ENCODE measurements at regions not wholly inside any gene's neighbourhood (a gene's known extent, or its start where the extent isn't known, plus 50 kb on each side); places are given as distances from the start of the nearest gene placed in this dataset.
"Not testable (repeated sequence)": the region's sequence is repeated elsewhere in the genome, so short reads cannot be mapped to it uniquely, and the experiment has no call there.

DNA sequence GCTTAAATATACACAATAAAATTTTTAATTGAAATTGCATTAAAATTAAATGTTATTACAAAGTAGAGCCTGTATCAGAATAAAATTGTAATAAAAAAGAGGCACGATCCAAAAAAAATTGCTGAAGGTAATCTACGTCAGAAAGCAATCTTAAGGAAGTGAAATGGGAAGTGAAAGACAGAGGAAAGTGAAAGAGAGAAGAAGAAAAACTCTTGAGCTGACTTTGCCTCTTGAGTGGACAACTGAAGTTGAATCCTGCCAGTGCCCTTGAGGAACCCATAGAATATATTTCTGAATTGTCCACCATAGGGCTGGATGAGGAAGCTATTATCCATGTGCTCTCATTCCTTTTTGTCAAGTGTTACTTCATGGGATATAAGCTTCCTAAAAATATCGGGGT is 285.1 kb upstream of the STAC start:
- DNase-seq, result no peak

DNA sequence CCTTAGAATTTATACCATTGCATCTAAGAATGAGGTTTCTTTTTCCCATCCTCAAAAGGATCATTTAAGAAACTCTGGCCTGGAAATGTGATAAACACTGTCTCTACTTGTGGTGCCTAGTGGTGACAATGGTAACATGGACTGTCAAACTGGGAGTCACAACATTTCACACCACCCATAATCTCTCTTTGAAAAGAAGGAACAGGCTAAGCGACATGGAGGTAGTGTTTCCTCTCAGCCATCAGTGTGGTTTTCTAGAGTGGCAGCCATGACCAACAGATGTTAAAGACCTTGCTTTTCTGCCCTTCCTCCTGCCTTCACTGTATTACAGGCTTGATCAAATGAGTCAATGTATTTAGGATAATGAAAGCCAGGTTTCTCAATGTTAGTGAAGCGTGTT is 283.1 kb upstream of the STAC start:
- DNase-seq, result no peak

DNA sequence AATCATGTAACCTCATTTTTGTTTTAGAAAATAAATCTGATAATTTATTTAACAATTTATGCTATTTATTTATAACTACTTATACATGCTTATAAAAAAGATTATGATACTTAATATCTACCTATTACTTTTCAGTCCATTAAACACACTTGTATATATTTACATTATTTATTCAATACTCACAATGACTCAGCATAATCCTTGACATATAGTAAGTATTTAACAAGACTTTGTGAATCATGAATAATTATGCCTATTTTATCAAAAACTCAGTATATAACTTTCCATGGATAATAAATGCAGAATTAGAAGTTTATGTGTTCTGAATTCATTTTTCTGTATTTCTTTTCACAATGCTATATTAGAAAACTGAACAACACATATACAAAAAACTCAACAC is 266.0 kb upstream of the STAC start:
- no peak for DNase-seq

GRCh38 chr3:36124118-36124796 is 256.0 kb upstream of the STAC start:
- no peak for DNase-seq

DNA sequence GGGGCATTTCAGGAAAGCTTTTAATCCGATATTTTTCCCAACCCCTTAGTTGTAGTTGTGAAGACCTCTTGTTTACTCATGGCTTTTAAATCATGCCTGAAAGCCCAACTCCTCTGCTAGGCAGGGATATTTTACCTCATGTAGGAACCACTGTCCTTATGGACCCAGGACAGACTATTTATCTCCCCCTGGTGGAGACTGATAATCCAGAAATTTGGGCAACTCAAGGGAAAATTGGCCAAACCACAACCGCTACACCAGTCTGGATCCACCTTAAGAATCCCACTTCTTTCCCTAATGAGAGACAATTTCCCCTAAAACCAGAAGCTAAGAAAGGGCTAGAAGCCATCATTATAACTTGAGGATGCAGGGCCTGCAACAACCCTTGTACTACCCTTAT is 248.1 kb upstream of the STAC start:
- no peak for DNase-seq

GRCh38 chr3:36135863-36136262 is 244.4 kb upstream of the STAC start:
- no peak for DNase-seq

DNA sequence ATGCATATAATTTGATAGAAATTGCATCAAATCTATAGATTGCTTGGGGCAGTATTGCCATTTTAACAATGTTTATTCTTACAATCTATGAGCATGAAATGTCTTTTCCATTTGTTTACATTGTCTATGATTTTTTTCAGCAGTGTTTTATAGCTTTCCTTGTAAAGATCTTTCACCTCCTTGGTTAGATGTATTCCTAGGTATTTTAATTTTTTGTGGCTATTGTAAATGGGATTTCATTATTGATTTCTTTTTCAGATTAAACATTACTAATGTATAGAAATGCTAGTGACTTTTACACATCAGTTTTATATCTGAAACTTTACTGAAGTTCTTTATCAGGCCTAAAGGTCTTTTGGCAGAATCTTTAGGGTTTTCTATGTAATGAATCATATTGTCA is 237.6 kb upstream of the STAC start:
- no peak for DNase-seq

DNA sequence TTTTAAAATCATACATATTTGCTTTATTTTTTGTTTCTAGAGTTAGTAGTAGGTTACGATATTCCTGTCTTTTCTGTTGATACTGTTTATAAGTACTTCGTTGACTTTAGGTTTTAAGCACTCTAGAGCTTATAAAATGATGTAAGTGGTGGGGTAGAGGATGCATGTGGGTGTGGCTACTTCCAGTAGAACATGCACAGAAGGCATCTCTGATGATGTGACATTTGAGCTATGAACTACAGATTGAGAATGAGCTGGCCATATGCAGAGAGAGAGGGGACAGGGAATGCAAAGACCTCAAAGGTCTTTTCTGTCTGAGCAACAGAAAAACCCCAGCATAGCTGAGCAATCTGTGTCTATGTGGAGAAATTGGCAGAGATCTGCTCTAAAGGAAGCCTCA is 233.9 kb upstream of the STAC start:
- no peak for DNase-seq

DNA sequence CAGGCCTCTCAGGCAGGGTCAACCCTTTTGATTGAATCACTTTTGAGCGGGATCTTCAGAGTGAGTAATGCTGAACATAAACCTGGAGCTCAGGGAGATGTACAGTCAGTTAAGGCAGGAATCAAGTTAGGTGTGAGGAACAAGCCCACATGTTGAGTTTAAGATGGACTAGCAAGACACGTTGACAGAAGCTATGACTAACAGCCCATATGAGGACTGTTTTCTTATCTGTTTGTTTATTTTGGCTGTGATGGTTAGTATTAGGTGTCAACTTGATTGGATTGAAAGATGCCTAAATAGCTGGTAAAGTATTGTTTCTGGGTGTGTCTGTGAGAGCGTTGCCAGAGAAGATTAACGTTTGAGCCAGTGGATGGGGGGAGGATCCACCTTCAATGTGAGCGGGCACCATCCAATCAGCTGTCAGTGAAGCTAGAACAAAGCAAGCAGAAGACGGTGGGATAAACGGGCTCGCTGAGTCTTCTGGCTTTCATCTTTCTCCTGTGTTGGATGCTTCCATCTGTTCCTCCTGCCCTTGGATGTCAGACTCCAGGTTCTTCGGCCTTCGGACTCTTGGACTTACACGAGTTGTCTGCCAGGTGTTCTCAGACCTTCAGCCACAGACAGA is 232.3 kb upstream of the STAC start:
- no peak for DNase-seq

DNA sequence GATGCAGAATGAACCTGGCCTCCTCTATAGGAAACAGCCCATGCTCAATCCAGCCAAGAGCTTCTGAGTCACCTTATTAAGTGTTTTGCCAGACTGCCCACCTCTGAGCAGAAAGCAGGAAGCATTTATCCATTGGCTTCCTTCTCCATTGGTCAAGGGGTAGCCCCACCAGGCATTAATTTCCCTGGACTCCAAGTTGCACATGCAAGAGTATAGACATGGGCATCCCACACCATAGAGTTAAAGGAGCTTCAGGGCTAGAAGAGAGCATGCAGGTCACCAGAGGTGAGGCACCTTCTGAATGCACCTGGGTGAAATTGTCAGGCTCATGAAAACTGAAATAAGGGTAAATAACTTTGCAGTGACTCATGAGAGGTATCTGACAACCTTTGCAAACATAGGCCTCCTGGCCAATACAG is 230.8 kb upstream of the STAC start:
- DNase-seq, result no peak

GRCh38 chr3:36155515-36155914 is 224.8 kb upstream of the STAC start:
- DNase-seq, result no peak

GRCh38 chr3:36164400-36164799 is 215.9 kb upstream of the STAC start:
- DNase-seq, result no peak

GRCh38 chr3:36165509-36166290 is 214.6 kb upstream of the STAC start:
- DNase-seq, result no peak

- no peak for DNase-seq
These were observed 213.8 kb upstream of the STAC start for GRCh38 chr3:36166477-36166876.

- DNase-seq, result no peak
These were observed 207.6 kb upstream of the STAC start for GRCh38 chr3:36172699-36173098.

GRCh38 chr3:36175113-36175812 is 205.0 kb upstream of the STAC start:
- DNase-seq, result no peak

DNA sequence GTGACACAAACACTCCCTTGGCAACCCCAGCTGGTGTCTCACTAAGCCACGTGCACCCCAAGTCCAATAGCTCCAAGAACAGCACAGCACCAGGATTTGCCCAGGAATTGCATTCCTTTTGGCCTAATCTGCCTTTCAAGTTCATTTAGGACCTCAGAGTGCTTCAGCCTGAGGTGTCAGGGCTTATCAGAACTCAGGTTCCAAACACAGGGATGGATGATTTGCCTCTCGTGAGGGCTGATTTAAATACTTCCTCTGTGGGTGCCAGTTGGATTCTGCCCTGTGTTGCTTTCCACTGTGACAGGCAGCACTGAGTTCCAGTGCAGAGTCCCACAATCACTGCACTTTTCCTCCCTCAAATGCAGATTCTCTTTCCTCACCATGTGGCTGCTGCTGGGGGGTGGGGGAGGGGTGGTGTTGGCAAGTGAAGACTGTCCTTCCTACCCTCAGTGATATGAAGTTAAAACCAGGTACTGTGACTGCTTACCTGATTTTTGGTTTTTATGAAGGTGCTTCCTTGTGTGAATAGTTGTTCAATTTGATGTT is 204.3 kb upstream of the STAC start:
- DNase-seq, result no peak

DNA sequence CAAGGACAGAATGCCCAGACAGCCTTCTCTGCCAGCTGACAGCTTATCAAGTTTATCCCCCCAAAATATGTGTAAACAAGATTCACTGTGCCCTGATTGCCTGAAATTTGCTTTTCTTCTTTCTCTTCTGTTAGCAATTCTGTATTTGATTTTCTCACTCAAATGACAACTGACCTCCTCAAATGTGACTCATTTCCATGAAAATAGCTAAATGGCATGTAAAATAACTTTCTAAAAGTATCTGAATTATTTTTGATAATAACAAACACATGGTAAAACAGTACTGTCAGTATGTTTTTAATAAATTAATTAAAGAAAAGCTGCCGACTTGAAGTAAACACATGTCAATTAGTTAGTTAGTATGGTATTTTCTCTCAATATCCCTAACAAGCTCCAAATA is 202.3 kb upstream of the STAC start:
- no peak for DNase-seq

- DNase-seq, result no peak
These were observed 198.3 kb upstream of the STAC start for GRCh38 chr3:36182024-36182423.

- DNase-seq, result not testable (repeated sequence)
These were observed 193.1 kb upstream of the STAC start for GRCh38 chr3:36187197-36187596.

DNA sequence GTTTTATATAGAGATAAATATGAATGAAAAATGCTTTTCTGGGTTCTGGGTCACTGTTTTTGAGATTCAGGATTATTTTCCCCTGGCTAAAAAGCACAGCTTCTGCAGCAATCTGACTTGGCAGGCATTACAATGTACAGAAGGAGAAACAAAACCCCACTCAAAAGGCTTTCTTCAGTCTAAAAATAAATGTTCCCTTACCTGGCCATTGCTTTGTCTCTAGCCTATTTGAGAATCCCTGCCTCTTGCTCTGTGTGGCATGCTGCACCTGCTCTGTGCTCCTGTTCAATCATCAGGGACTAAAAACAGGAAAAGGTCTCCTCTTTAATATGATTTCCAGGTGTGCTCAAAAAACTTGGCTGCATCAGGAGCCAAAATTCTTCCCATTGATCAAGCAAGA is 187.4 kb upstream of the STAC start:
- DNase-seq, result no peak

- DNase-seq, result no peak
These were observed 186.9 kb upstream of the STAC start for GRCh38 chr3:36193448-36193847.

DNA sequence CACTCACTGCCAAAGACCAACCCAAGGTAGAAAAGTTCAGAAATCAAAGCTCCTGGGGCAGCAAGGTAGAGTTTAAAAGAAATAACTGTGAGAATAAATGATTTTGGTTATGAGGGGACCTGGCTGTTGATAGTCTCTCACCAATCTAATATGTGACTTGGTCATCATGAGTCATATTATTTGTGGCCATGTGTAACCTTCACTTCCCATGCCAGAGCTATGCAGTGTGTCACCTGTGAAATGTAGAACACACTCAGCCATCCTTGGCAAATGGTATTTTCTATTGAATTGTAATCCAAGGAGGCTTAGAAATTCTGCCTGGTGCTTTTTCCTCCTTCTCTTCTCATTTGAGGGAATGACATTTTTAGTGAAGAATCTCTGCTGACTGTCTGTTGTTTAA is 184.2 kb upstream of the STAC start:
- no peak for DNase-seq
